OCI-M1 (cell line): ENCODE measurements at regions not wholly inside any gene's neighbourhood (a gene's known extent, or its start where the extent isn't known, plus 50 kb on each side); places are given as distances from the start of the nearest gene placed in this dataset.
A peak's percentile ranks its signal among the peaks of the same experiment; 100 is the strongest.
"Not testable (repeated sequence)": the region's sequence is repeated elsewhere in the genome, so short reads cannot be mapped to it uniquely, and the experiment has no call there.

Source experiments
- DNase-seq: peaks from one replicate; lab custom pipeline; 2025; lab: John Stamatoyannopoulos, UW

- no peak for DNase-seq
Measured at GRCh38 chr6:114939630-114940029, 596.8 kb upstream of the HS3ST5 start.

- DNase-seq = no peak
Measured at GRCh38 chr6:114936080-114936479, 593.3 kb upstream of the HS3ST5 start.

GRCh38 chr6:114934079-114934478 lies 591.3 kb upstream of the HS3ST5 start:
- no peak for DNase-seq

GRCh38 chr6:114928731-114929130 lies 585.9 kb upstream of the HS3ST5 start:
- DNase-seq = not testable (repeated sequence)

- no peak for DNase-seq
Measured at GRCh38 chr6:114906096-114906495, 563.3 kb upstream of the HS3ST5 start.

GRCh38 chr6:114897536-114897935 lies 554.7 kb upstream of the HS3ST5 start:
- no peak for DNase-seq

GRCh38 chr6:114892211-114892610 lies 549.4 kb upstream of the HS3ST5 start:
- no peak for DNase-seq

- no peak for DNase-seq
Measured at GRCh38 chr6:114888241-114888640, 545.4 kb upstream of the HS3ST5 start.

- DNase-seq = no peak
Measured at GRCh38 chr6:114886670-114887436, 544.0 kb upstream of the HS3ST5 start.

GRCh38 chr6:114879693-114880092 lies 536.9 kb upstream of the HS3ST5 start:
- DNase-seq = peak; percentile 69

- no peak for DNase-seq
Measured at GRCh38 chr6:114878091-114878490, 535.3 kb upstream of the HS3ST5 start.

GRCh38 chr6:114874410-114874809 lies 531.6 kb upstream of the HS3ST5 start:
- DNase-seq = peak; percentile 13

- not testable (repeated sequence) for DNase-seq
Measured at GRCh38 chr6:114865506-114865905, 522.7 kb upstream of the HS3ST5 start.

GRCh38 chr6:114863610-114864009 lies 520.8 kb upstream of the HS3ST5 start:
- no peak for DNase-seq

GRCh38 chr6:114862819-114863218 lies 520.0 kb upstream of the HS3ST5 start:
- DNase-seq = peak; percentile 58

- no peak for DNase-seq
Measured at GRCh38 chr6:114862064-114862463, 519.2 kb upstream of the HS3ST5 start.

- no peak for DNase-seq
Measured at GRCh38 chr6:114844359-114844758, 501.5 kb upstream of the HS3ST5 start.

GRCh38 chr6:114839019-114839418 lies 496.2 kb upstream of the HS3ST5 start:
- DNase-seq = no peak

- no peak for DNase-seq
Measured at GRCh38 chr6:114833211-114833610, 490.4 kb upstream of the HS3ST5 start.

GRCh38 chr6:114830515-114830914 lies 487.7 kb upstream of the HS3ST5 start:
- no peak for DNase-seq

GRCh38 chr6:114827135-114827534 lies 484.3 kb upstream of the HS3ST5 start:
- DNase-seq = no peak

- no peak for DNase-seq
Measured at GRCh38 chr6:114824409-114824808, 481.6 kb upstream of the HS3ST5 start.

GRCh38 chr6:114816678-114817077 lies 473.9 kb upstream of the HS3ST5 start:
- DNase-seq = no peak

GRCh38 chr6:114810468-114810867 lies 467.6 kb upstream of the HS3ST5 start:
- DNase-seq = no peak
